ENCODE measurements at regions not wholly inside any gene's neighbourhood (a gene's known extent, or its start where the extent isn't known, plus 50 kb on each side); places are given as distances from the start of the nearest gene placed in this dataset.

DNA sequence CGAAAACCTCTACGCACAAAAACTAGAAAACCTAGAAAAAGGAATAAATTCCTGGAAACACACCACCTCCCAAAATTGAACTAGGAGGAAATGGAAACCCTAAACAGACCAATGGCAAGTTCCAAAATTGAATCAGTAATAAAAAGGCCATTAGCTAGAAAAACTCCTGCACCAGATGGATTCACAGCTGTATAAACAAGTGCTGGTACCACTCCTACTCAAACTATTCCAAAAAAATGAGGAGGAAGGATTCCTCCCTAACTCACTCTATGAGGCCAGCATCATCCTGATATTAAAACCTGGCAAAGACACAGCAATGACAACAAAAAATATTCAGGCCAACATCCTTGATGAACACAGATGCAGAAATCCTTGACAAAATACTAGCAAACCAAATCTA lies 228.2 kb downstream of the CHRM2 start:
- H3K9ac ChIP-seq (ENCODE audit: insufficient read length): no peak overlapping the region
- DNase-seq (ENCODE audit: low read depth, low spot score): no peak
- TF ChIP-seq EZH2 (IDR thresholded peaks at IDR 0.05) (no peak), POLR2AphosphoS5 (IDR thresholded peaks at IDR 0.05; ENCODE audit: borderline replicate concordance, low read depth, low read length) (no peak), FOXP2 (optimal IDR thresholded peaks at IDR 0.05; ENCODE audit: control extremely low read depth, extremely low read length, insufficient read depth) (no peak)
- H3K4me3 ChIP-seq: no peak overlapping the region
- no peaks in the 10 kb centered on the region for H3K36me3 ChIP-seq (ENCODE audit: insufficient read depth, low read length)
- H3K27ac ChIP-seq: no peak overlapping the region
- H3K9me3 ChIP-seq (ENCODE audit: low read depth, low read length): no peaks in the 10 kb centered on the region; the same call in 1 of the 2 replicates

DNA sequence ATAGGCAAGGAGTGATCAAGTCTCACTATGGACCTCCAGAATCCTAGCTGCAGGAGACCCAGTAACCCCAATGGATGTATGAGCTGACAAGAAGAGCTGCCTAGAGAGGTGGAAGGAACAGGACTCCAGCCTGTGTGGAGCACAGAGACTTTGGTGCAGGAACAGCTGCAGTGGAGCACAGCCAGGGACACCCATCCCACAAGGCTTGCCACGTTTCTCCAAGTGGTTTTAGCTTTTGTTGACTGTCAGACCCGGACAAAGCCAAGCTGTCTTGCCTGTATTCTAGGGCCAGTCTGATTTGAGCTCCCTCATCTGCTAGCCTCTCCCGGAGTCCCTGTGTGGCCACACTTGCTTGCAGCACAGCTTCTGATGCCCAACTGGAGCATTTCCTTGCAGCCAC lies 224.7 kb downstream of the CHRM2 start:
- no peak for DNase-seq (ENCODE audit: low read depth, low spot score)
- Histone ChIP-seq H3K9me3 (ENCODE audit: low read depth, low read length) (no peaks in the 10 kb centered on the region; the same call in 1 of the 2 replicates), H3K9ac (ENCODE audit: insufficient read length) (no peak overlapping the region), H3K4me3 (no peak overlapping the region), H3K27ac (no peak overlapping the region), H3K36me3 (ENCODE audit: insufficient read depth, low read length) (no peaks in the 10 kb centered on the region)
- TF ChIP-seq FOXP2 (optimal IDR thresholded peaks at IDR 0.05; ENCODE audit: control extremely low read depth, extremely low read length, insufficient read depth) (no peak), EZH2 (IDR thresholded peaks at IDR 0.05) (no peak), POLR2AphosphoS5 (IDR thresholded peaks at IDR 0.05; ENCODE audit: borderline replicate concordance, low read depth, low read length) (no peak)

DNA sequence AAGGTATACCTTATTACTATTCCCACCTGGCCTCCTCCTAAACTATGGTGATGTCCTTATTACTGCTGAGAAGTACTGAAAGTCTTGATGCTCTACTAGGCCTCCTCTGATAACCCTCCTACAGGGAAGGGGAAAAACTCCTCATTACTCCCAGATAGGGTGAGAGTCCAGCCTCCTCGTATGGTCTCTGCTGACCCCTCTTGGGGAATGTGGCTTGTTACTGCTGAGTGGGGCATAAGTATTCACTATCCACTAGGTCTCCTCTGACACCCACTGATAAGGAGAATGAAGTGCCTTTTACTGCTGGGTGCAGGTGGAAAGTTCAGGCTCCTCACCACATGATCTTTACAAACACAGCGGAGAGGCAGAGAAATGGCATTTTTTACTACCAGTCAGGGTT lies 222.9 kb downstream of the CHRM2 start:
- Histone ChIP-seq H3K36me3 (ENCODE audit: insufficient read depth, low read length) (no peaks in the 10 kb centered on the region), H3K4me3 (no peak overlapping the region), H3K9ac (ENCODE audit: insufficient read length) (no peak overlapping the region), H3K9me3 (ENCODE audit: low read depth, low read length) (no peaks in the 10 kb centered on the region; the same call in 1 of the 2 replicates), H3K27ac (no peak overlapping the region)
- DNase-seq (ENCODE audit: low read depth, low spot score): no peak
- TF ChIP-seq EZH2 (IDR thresholded peaks at IDR 0.05): no peak
- TF ChIP-seq FOXP2 (optimal IDR thresholded peaks at IDR 0.05; ENCODE audit: control extremely low read depth, extremely low read length, insufficient read depth): no peak
- no peak for TF ChIP-seq POLR2AphosphoS5 (IDR thresholded peaks at IDR 0.05; ENCODE audit: borderline replicate concordance, low read depth, low read length)

DNA sequence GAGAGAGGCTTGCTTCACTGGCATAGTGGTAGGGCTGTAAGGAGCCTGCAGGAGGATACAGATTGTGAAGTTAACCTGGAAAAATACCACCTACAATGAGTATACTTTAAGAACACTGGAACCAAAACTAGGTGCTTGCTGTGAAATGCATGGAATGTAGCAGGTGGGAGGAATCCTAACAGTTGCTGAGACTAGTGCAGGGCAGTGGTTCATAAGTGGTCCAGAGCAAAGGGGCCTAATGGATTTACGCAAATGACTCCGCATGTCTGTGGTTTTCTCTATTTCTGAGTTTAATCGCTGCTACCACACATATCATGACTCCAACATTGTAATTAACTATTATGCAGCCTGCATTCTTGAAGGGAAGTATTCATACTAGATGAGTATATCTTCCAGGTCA lies 218.4 kb downstream of the CHRM2 start:
- Histone ChIP-seq H3K9me3 (ENCODE audit: low read depth, low read length) (no peaks in the 10 kb centered on the region), H3K27ac (no peak overlapping the region), H3K36me3 (ENCODE audit: insufficient read depth, low read length) (no peaks in the 10 kb centered on the region), H3K9ac (ENCODE audit: insufficient read length) (no peak overlapping the region), H3K4me3 (no peak overlapping the region)
- TF ChIP-seq EZH2 (IDR thresholded peaks at IDR 0.05) (no peak), FOXP2 (optimal IDR thresholded peaks at IDR 0.05; ENCODE audit: control extremely low read depth, extremely low read length, insufficient read depth) (no peak), POLR2AphosphoS5 (IDR thresholded peaks at IDR 0.05; ENCODE audit: borderline replicate concordance, low read depth, low read length) (no peak)
- no peak for DNase-seq (ENCODE audit: low read depth, low spot score)

DNA sequence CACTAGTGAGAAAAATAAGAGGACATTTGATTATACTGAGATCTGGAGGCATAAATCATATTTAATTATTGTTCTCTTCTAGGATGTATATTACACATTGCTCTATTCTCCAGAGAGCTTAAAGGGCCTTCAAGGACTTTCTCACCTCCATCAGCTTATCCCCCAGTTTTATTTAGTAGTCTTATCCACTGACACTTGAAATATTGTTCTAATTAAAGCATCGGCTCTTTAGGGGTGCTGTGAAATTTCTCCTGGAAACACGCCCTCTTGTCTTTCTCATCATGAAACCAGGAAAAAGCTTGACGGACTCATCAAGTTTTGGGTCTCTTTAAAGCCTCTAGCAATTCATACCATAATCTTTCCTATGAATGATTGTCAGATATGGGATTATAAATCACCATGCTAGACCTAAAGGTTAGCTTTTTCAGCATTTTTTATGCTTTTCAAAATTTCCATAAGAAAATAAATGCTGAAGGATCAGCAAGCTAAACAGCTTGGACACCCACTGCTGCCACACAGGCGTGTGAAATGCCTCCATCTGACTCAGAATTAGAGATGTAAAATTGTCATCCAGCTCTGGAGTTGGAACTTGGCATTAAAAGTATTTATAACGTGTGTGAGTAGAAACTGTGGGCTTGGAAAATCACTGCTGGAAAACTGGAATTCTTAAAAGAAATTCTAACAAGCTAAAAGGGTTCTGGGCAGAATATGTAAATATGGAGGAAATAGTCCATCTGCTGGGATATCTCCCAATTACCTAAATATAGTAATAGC lies 216.3 kb downstream of the CHRM2 start:
- no peaks in the 10 kb centered on the region for H3K36me3 ChIP-seq (ENCODE audit: insufficient read depth, low read length)
- H3K4me3 ChIP-seq: no peak overlapping the region
- DNase-seq (ENCODE audit: low read depth, low spot score): no peak
- no peak for TF ChIP-seq POLR2AphosphoS5 (IDR thresholded peaks at IDR 0.05; ENCODE audit: borderline replicate concordance, low read depth, low read length)
- no peak for TF ChIP-seq FOXP2 (optimal IDR thresholded peaks at IDR 0.05; ENCODE audit: control extremely low read depth, extremely low read length, insufficient read depth)
- no peak for TF ChIP-seq EZH2 (IDR thresholded peaks at IDR 0.05)
- H3K27ac ChIP-seq: peak overlapping the region; percentile 51
- no peak overlapping the region for H3K9ac ChIP-seq (ENCODE audit: insufficient read length)
- H3K9me3 ChIP-seq (ENCODE audit: low read depth, low read length): no peaks in the 10 kb centered on the region

DNA sequence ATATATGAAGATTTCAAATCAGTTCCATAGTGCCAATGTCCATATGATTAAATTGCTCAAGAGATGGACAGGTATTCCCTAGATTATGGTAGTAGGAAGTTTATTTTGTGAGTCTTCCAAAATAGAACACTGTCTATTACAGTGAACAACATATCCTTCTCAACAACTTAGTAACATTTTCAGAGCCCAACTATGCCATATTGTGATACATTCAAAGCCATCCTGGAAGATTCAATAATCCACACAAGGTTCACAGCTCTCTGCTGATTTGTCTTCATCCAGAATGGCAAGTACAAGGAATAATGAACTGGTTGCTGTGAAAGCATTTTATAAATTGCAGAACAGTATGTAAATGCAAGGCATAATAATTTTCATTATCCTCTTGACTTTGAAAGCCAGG lies 213.9 kb downstream of the CHRM2 start:
- H3K9ac ChIP-seq (ENCODE audit: insufficient read length): no peak overlapping the region
- no peaks in the 10 kb centered on the region for H3K9me3 ChIP-seq (ENCODE audit: low read depth, low read length)
- H3K27ac ChIP-seq: peak overlapping the region; percentile 79
- no peak for TF ChIP-seq POLR2AphosphoS5 (IDR thresholded peaks at IDR 0.05; ENCODE audit: borderline replicate concordance, low read depth, low read length)
- TF ChIP-seq FOXP2 (optimal IDR thresholded peaks at IDR 0.05; ENCODE audit: control extremely low read depth, extremely low read length, insufficient read depth): no peak
- TF ChIP-seq EZH2 (IDR thresholded peaks at IDR 0.05): no peak
- H3K4me3 ChIP-seq: no peak overlapping the region; the same call in 1 of the 2 replicates
- no peak for DNase-seq (ENCODE audit: low read depth, low spot score)
- H3K36me3 ChIP-seq (ENCODE audit: insufficient read depth, low read length): no peaks in the 10 kb centered on the region

DNA sequence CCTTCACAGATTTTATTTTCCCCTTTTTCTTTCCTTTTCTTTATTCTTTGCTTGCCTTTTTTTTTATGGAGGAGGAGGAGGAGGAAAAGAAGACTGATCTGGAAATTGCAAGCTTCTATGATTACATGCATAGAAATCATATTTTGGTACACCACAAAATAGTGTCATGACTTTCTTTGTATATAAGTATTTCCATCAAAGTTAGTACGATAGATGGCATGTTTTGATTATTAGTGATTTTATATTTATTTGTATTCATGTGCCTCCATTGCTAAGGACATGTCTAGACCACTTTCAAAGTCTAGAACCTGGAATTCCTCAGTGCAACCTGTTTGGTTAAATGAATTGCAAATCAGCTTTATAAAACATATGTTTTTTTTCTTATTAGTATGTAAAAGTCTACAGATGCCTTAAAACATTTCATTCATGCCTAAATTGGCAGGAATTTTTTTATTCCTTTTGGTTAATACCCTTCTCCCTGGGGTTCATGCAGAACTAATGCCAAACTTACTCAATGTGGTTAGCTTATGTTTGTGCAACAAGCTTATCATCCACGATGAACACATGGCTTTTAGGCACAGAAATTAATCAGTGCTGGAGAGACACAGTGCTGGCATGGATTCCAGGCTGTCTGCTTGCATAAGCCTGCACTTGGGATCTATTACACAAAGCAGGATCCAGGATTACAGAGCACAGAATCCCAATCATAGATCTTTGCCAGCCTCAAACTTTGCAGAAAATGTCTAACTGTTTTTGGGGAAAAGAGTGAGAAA lies 213.1 kb downstream of the CHRM2 start:
- peak overlapping the region; percentile 46 for H3K4me3 ChIP-seq
- no peak overlapping the region for H3K9ac ChIP-seq (ENCODE audit: insufficient read length)
- no peaks in the 10 kb centered on the region for H3K9me3 ChIP-seq (ENCODE audit: low read depth, low read length)
- peak overlapping the region; percentile 79 for H3K27ac ChIP-seq
- peak; percentile 92 for DNase-seq (ENCODE audit: low read depth, low spot score)
- TF ChIP-seq EZH2 (IDR thresholded peaks at IDR 0.05): no peak
- TF ChIP-seq FOXP2 (optimal IDR thresholded peaks at IDR 0.05; ENCODE audit: control extremely low read depth, extremely low read length, insufficient read depth): peak; percentile 93
- no peak for TF ChIP-seq POLR2AphosphoS5 (IDR thresholded peaks at IDR 0.05; ENCODE audit: borderline replicate concordance, low read depth, low read length)
- no peaks in the 10 kb centered on the region for H3K36me3 ChIP-seq (ENCODE audit: insufficient read depth, low read length)

DNA sequence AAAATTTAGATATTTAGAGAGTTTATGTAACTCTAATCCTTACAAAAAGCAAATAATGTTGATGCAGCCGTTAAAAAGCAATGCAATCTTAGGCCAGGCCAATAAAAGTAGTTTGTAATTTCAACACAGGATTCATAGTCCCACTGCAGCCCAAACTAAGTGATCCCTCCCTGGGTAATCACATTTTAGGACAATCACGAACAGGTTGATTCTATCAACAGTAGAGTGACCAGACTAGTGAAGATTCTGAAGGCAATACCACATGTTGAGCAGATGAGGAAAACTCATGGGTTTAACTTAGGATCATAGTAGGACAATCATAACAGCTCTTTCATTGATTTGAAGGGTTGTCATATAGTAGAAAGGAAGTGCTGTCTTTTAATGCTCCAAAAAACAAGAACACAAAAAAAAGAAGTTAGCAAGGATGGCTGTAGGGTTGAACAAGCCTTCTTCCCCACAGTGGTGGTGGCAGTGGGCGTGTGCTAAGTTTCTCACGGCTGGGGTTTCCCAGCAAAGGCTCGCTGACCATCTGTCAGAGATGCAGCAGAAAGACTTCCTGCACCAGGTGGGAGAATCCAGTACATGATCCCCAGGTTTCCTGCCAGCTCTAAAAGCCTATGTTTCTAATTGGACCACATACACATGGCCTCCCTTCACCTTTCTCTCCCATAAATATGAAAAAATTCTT lies 212.2 kb downstream of the CHRM2 start:
- peak overlapping the region; percentile 79 for H3K27ac ChIP-seq
- H3K9ac ChIP-seq (ENCODE audit: insufficient read length): no peak overlapping the region
- no peaks in the 10 kb centered on the region for H3K36me3 ChIP-seq (ENCODE audit: insufficient read depth, low read length)
- H3K4me3 ChIP-seq: no peak overlapping the region
- no peak for DNase-seq (ENCODE audit: low read depth, low spot score)
- H3K9me3 ChIP-seq (ENCODE audit: low read depth, low read length): no peaks in the 10 kb centered on the region
- TF ChIP-seq POLR2AphosphoS5 (IDR thresholded peaks at IDR 0.05; ENCODE audit: borderline replicate concordance, low read depth, low read length) (no peak), FOXP2 (optimal IDR thresholded peaks at IDR 0.05; ENCODE audit: control extremely low read depth, extremely low read length, insufficient read depth) (no peak), EZH2 (IDR thresholded peaks at IDR 0.05) (no peak)

Data from SK-N-MC (cell line).